ENCODE measurements at regions not wholly inside any gene's neighbourhood (a gene's known extent, or its start where the extent isn't known, plus 50 kb on each side); places are given as distances from the start of the nearest gene placed in this dataset.

GRCh38 chr1:90526954-90527353, 190.1 kb downstream of the BARHL2 start:
- DNase-seq (no peak), ATAC-seq (no peak)
- Mint-ChIP-seq H3K4me1 (no peaks in the 10 kb centered on the region), H3K27me3 (no peaks in the 10 kb centered on the region), H3K9me3 (peaks cover 0 to 7% of the 10 kb centered on the region in 2 donors), H3K4me3 (no peak overlapping the region), H3K27ac (no peak overlapping the region)

- H3K9me3 Mint-ChIP-seq, result peaks cover 4 to 12% of the 10 kb centered on the region in 2 donors
- ATAC-seq, result no peak
- DNase-seq, result no peak
- H3K4me3 Mint-ChIP-seq, result no peak overlapping the region
- no peaks in the 10 kb centered on the region for H3K4me1 Mint-ChIP-seq
- no peak overlapping the region for H3K27ac Mint-ChIP-seq
- H3K27me3 Mint-ChIP-seq, result no peaks in the 10 kb centered on the region
These were observed 194.7 kb downstream of the BARHL2 start for GRCh38 chr1:90522432-90522831.

DNA sequence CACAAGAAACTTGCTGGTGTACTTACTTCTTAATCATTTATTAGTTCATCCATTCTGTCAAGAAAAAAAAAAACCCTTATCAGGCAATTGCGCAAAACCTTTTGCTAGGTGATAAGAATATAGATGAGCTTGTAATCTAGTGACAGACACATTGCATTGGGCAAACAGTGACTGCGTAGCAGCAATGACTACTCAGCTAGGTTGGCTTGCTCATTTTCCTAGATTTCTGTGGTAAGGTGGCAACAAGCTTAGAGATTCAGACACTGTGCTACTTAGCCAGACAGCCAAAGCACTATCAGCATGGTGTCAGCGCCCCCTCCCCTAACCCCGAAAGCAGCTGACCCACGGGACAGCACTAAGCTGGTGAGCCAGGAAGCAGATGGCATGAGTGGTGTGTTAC, 203.1 kb downstream of the BARHL2 start:
- ATAC-seq, result no peak
- no peak for DNase-seq
- Mint-ChIP-seq H3K9me3 (peaks cover 4 to 15% of the 10 kb centered on the region in 2 donors), H3K4me3 (no peak overlapping the region), H3K27me3 (peaks cover 17% of the 10 kb centered on the region), H3K27ac (peak overlapping the region in 1 of 2 donors; percentile 79), H3K4me1 (no peaks in the 10 kb centered on the region)

- Mint-ChIP-seq H3K27ac (no peak overlapping the region), H3K4me3 (no peak overlapping the region), H3K27me3 (peaks cover 17% of the 10 kb centered on the region), H3K4me1 (no peaks in the 10 kb centered on the region), H3K9me3 (peaks cover 0 to 9% of the 10 kb centered on the region in 2 donors)
- DNase-seq (no peak), ATAC-seq (no peak)
These were observed 204.7 kb downstream of the BARHL2 start for GRCh38 chr1:90512441-90512840.

DNA sequence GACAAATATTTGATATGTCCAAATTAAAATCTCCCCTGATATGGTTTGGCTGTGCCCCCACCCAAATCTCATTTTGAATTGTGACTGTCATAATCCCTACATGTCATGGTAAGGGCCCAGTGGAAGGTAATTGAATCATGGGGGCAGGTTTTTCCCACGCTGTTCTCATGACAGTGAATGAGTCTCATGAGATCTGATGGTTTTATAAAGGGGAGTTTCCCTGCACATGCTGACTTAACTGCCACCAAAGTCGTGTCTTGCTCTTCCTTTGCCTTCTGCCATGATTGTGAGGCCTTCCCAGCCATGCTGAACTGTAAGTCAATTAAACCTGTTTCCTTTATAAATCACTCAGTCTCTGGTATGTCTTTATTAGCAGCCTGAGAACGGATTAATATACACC, 207.0 kb downstream of the BARHL2 start:
- Mint-ChIP-seq H3K4me1 (no peaks in the 10 kb centered on the region), H3K27me3 (peaks cover 17% of the 10 kb centered on the region), H3K4me3 (no peak overlapping the region), H3K27ac (no peak overlapping the region), H3K9me3 (peaks cover 0 to 9% of the 10 kb centered on the region in 2 donors)
- ATAC-seq (no peak), DNase-seq (no peak)

- DNase-seq (no peak), ATAC-seq (no peak)
- peaks cover 0 to 9% of the 10 kb centered on the region in 2 donors for H3K9me3 Mint-ChIP-seq
- H3K4me1 Mint-ChIP-seq, result no peaks in the 10 kb centered on the region
- no peak overlapping the region for H3K4me3 Mint-ChIP-seq
- H3K27ac Mint-ChIP-seq, result no peak overlapping the region
- H3K27me3 Mint-ChIP-seq, result peaks cover 12% of the 10 kb centered on the region
These were observed 207.7 kb downstream of the BARHL2 start for GRCh38 chr1:90509225-90510048.

DNA sequence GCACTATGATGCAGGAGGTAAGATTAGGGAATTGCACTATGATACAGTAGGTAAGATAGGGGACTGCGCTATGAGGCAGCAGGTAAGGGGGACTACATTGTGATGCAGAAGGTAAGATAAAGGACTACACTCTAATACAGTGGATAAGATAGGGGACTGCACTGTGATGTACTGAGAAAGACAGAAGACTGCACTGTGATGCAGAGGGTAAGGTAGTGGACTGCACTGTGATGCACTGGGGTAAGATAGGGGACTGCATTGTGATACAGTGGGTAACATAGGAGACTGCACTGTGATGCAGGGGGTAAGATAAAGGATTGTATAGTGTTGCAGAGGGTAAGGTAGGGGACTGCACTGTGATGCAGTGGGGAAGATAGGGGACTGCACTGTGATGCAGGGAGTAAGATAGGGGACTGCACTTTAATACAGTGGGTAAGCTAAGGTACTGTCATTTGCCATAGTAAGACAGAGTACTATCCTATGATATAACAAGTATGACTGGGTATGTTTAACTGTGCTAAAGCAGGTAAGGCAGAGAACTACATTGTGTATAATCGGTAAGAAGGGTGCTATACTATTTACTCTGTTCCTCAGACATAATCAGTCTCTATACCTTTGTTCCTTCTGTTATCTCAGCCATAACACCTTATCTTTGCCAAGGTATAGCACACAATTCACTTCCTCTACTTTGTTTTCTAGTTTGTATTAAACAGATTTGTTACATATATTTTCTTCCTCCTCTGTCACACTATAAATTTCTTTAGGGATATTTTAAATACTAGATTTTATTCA, 208.5 kb downstream of the BARHL2 start:
- no peak overlapping the region for H3K4me3 Mint-ChIP-seq
- H3K27me3 Mint-ChIP-seq, result peaks cover 3% of the 10 kb centered on the region

DNA sequence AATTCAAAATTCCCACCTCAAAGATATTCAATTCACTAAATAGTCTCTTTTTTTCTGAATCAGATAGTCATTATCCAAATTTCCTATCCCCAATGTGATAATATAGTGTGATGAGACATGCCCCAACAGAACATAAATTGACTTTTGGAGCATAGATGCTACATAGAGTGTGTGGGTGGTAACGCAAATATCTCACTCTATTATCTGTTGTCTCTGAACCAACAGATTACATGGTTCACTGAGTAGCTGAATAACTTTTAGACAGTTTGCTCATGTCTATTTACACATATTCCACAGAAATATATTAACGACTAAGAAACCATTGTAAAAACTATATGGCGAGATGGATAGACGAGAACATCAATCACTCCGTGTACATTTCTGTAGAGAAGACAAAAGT, 209.9 kb downstream of the BARHL2 start:
- DNase-seq (no peak), ATAC-seq (no peak)
- H3K4me1 Mint-ChIP-seq, result no peaks in the 10 kb centered on the region
- no peak overlapping the region for H3K27ac Mint-ChIP-seq
- H3K4me3 Mint-ChIP-seq, result no peak overlapping the region
- no peaks in the 10 kb centered on the region for H3K27me3 Mint-ChIP-seq
- no peaks in the 10 kb centered on the region for H3K9me3 Mint-ChIP-seq

More for the DNA sequence above, 208.5 kb downstream of the BARHL2 start:
- Mint-ChIP-seq H3K27ac (no peak overlapping the region), H3K9me3 (peaks cover 0 to 3% of the 10 kb centered on the region in 2 donors), H3K4me1 (no peaks in the 10 kb centered on the region)
- ATAC-seq (peak; percentile 53), DNase-seq (no peak)

DNA sequence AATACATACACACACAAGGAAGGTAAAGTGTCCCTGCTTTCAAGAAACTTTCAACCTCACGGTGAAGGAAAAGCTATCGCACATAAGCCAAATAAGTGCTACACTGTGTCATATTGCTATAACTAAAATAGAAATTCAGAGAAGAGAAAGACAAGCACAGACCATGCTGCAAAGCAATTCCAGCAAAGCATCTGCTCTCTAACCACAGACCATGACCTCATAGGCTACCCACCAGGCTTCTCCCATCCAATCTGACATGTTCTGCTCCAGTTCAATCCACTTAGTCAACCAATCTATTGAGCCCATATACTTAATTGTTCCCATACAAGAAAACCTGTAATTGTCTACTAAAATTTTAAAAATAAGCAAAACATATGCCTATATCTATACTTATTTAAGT, 211.3 kb downstream of the BARHL2 start:
- ATAC-seq (no peak), DNase-seq (no peak)
- Mint-ChIP-seq H3K27ac (no peak overlapping the region), H3K27me3 (no peaks in the 10 kb centered on the region), H3K4me3 (no peak overlapping the region), H3K9me3 (no peaks in the 10 kb centered on the region), H3K4me1 (no peaks in the 10 kb centered on the region)

- no peak overlapping the region for H3K4me3 Mint-ChIP-seq
- H3K4me1 Mint-ChIP-seq, result no peaks in the 10 kb centered on the region
- no peak overlapping the region for H3K27ac Mint-ChIP-seq
- ATAC-seq (no peak), DNase-seq (no peak)
- peaks cover 5% of the 10 kb centered on the region for H3K27me3 Mint-ChIP-seq
- no peaks in the 10 kb centered on the region for H3K9me3 Mint-ChIP-seq
These were observed 212.6 kb downstream of the BARHL2 start for GRCh38 chr1:90504509-90504908.

- no peak for ATAC-seq
- no peaks in the 10 kb centered on the region for H3K9me3 Mint-ChIP-seq
- no peak overlapping the region for H3K4me3 Mint-ChIP-seq
These were observed 214.4 kb downstream of the BARHL2 start for GRCh38 chr1:90502696-90503095.

DNA sequence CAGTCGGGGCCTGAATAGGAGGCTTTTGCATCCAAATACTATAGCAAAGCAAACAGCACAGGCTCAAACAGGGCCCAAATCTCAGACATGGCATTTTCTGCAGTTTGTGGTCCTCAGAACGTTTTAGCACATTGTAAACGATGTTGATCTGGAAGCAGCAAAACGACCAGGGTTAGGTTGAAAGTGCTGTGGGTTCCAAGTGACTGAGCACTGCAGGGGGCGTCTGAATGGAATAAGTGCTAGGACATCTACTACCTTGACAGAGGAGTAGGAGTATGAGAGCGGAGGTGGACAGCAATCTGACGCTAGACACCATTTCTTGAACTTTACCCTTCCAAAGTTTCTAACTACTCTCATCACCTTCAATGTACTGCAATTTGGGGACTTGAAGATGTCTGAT, 214.9 kb downstream of the BARHL2 start:
- peaks cover 5% of the 10 kb centered on the region for H3K27me3 Mint-ChIP-seq

More at GRCh38 chr1:90502696-90503095, 214.4 kb downstream of the BARHL2 start:
- Mint-ChIP-seq H3K27me3 (peaks cover 5% of the 10 kb centered on the region), H3K27ac (no peak overlapping the region), H3K4me1 (no peaks in the 10 kb centered on the region)
- no peak for DNase-seq

GRCh38 chr1:90501281-90501680, 215.8 kb downstream of the BARHL2 start:
- Mint-ChIP-seq H3K27ac (no peak overlapping the region), H3K4me3 (no peak overlapping the region), H3K27me3 (peaks cover 5% of the 10 kb centered on the region), H3K9me3 (no peaks in the 10 kb centered on the region), H3K4me1 (no peaks in the 10 kb centered on the region)
- no peak for DNase-seq
- ATAC-seq, result no peak

More for the DNA sequence above, 214.9 kb downstream of the BARHL2 start:
- Mint-ChIP-seq H3K4me3 (no peak overlapping the region), H3K9me3 (no peaks in the 10 kb centered on the region), H3K4me1 (no peaks in the 10 kb centered on the region), H3K27ac (no peak overlapping the region)
- DNase-seq (no peak), ATAC-seq (no peak)

- Mint-ChIP-seq H3K9me3 (no peaks in the 10 kb centered on the region), H3K4me3 (no peak overlapping the region), H3K27ac (peak overlapping the region in 1 of 2 donors; percentile 28), H3K4me1 (no peaks in the 10 kb centered on the region), H3K27me3 (no peaks in the 10 kb centered on the region)
- DNase-seq (no peak), ATAC-seq (no peak)
These were observed 222.3 kb downstream of the BARHL2 start for GRCh38 chr1:90494748-90495282.

- no peak overlapping the region for H3K27ac Mint-ChIP-seq
- no peak for ATAC-seq
- DNase-seq, result no peak
These were observed 228.7 kb downstream of the BARHL2 start for GRCh38 chr1:90488451-90488850.

GRCh38 chr1:90486996-90487395, 230.1 kb downstream of the BARHL2 start:
- ATAC-seq (no peak), DNase-seq (no peak)
- H3K27ac Mint-ChIP-seq, result no peak overlapping the region
- no peak overlapping the region for H3K4me3 Mint-ChIP-seq
- H3K27me3 Mint-ChIP-seq, result no peaks in the 10 kb centered on the region
- H3K9me3 Mint-ChIP-seq, result no peaks in the 10 kb centered on the region
- H3K4me1 Mint-ChIP-seq, result no peaks in the 10 kb centered on the region

More at GRCh38 chr1:90488451-90488850, 228.7 kb downstream of the BARHL2 start:
- H3K4me3 Mint-ChIP-seq, result no peak overlapping the region
- H3K9me3 Mint-ChIP-seq, result no peaks in the 10 kb centered on the region
- no peaks in the 10 kb centered on the region for H3K27me3 Mint-ChIP-seq
- no peaks in the 10 kb centered on the region for H3K4me1 Mint-ChIP-seq
